Peyer's patch (tissue), 4 donors: ENCODE measurements at regions not wholly inside any gene's neighbourhood (a gene's known extent, or its start where the extent isn't known, plus 50 kb on each side); places are given as distances from the start of the nearest gene placed in this dataset.

Source experiments
- DNase-seq, 3 donors: peaks; one replicate each; pipeline ENCODE4 v3.0.0-alpha.2; 2017 to 2019
- H3K27ac ChIP-seq, 4 donors: fragments of 200-600 bp; sonication (generic); one replicate each; pipeline ENCODE4 v1.5.1; 2016 to 2019
- H3K27me3 ChIP-seq, 2 donors: fragments of 200-600 bp; sonication (generic); one replicate each; pipeline ENCODE4 v1.5.1; 2019
- H3K36me3 ChIP-seq, 3 donors: fragments of 200-600 bp; sonication (generic); one replicate each; pipeline ENCODE4 v1.5.1; 2016 to 2019
- H3K4me1 ChIP-seq, 4 donors: fragments of 200-600 bp; sonication (generic); one replicate each; pipeline ENCODE4 v1.5.1; 2016 to 2019
- H3K4me3 ChIP-seq, 4 donors: fragments of 200-600 bp; sonication (generic); 1 replicate in 3 of 4; 2 replicates in 1 of 4; pipeline ENCODE4 v1.5.1; 2016 to 2019; ENCODE audit warnings: mild to moderate bottlenecking in 1 of 4
- H3K9me3 ChIP-seq, 4 donors: fragments of 200-600 bp; sonication (generic); one replicate each; pipeline ENCODE4 v1.5.1; 2016 to 2019; ENCODE audit warnings: mild to moderate bottlenecking in 1 of 4
- CTCF ChIP-seq, 6 experiments: fragments of 450-650 bp in 4 of 6; fragments of 200-600 bp in 2 of 6; sonication (generic) in 1 of 6; IDR thresholded peaks; one replicate each; pipeline ENCODE4 v1.5.1; 2017 to 2019; ENCODE audit warnings: antibody characterized with exemption in 6 of 6, mild to moderate bottlenecking in 3 of 6, moderate library complexity in 1 of 6
- POLR2A ChIP-seq, 2 donors: fragments of 450-650 bp; IDR thresholded peaks; one replicate each; pipeline ENCODE4 v1.5.1; 2017; ENCODE audit warnings: antibody characterized with exemption in 2 of 2, mild to moderate bottlenecking in 2 of 2, moderate library complexity in 2 of 2

DNA sequence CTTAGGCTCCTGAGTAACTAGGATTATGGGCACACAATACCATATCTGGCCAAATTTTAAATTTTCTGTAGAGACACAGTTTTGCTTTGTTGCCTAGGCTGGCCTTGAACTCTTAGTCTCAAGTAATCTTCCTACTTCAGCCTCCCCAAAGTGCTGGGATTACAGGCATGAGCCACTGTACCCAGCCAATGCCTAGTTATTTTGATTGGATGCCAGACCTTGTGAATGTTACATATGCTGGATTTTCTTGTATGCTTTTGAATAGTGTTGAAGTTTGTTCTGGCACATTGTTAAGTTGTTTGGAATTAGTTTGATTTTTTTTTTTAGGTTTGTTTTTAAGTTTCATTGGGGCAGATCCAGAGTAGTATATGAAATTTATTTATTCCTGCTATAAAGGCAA is 110.7 kb upstream of the ANO5 start:
- no peak overlapping the region for H3K27ac ChIP-seq
- H3K36me3 ChIP-seq: no peaks in the 10 kb centered on the region
- H3K9me3 ChIP-seq: no peaks in the 10 kb centered on the region
- TF ChIP-seq POLR2A (IDR thresholded peaks at IDR 0.05) (no peak), CTCF (IDR thresholded peaks at IDR 0.05) (no peak)
- H3K27me3 ChIP-seq: no peaks in the 10 kb centered on the region
- DNase-seq: no peak
- H3K4me1 ChIP-seq: no peaks in the 10 kb centered on the region
- no peak overlapping the region for H3K4me3 ChIP-seq

- no peak for DNase-seq
- no peak overlapping the region for H3K27ac ChIP-seq
- no peaks in the 10 kb centered on the region for H3K9me3 ChIP-seq
- H3K36me3 ChIP-seq: no peaks in the 10 kb centered on the region
- H3K4me1 ChIP-seq: no peaks in the 10 kb centered on the region
- no peak overlapping the region for H3K4me3 ChIP-seq
- TF ChIP-seq POLR2A (IDR thresholded peaks at IDR 0.05): no peak
- H3K27me3 ChIP-seq: no peaks in the 10 kb centered on the region
These were observed 110.1 kb upstream of the ANO5 start for GRCh38 chr11:22082788-22083187.

DNA sequence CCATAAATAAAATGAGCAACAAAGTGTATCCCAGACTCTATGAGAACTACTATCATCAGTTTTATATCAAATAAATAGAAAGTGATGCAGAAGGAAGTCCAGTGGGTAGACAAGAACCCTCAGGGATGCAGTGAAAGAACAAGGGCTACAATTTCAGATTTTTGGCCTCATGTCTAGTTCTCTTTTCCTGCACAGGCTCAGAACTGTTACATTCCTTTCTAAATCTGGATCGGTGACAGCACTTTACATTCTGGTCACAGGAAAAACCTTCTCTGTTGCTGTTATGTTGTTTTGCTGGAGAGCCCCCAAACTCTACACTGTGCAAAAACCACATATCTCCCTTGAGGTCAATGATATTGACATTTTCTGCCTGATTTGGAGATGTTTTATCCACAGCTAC is 108.8 kb upstream of the ANO5 start:
- Histone ChIP-seq H3K9me3 (no peaks in the 10 kb centered on the region), H3K4me3 (no peak overlapping the region), H3K36me3 (no peaks in the 10 kb centered on the region), H3K4me1 (no peaks in the 10 kb centered on the region), H3K27ac (no peak overlapping the region), H3K27me3 (no peaks in the 10 kb centered on the region)
- no peak for DNase-seq
- no peak for TF ChIP-seq POLR2A (IDR thresholded peaks at IDR 0.05)
- no peak for TF ChIP-seq CTCF (IDR thresholded peaks at IDR 0.05)

DNA sequence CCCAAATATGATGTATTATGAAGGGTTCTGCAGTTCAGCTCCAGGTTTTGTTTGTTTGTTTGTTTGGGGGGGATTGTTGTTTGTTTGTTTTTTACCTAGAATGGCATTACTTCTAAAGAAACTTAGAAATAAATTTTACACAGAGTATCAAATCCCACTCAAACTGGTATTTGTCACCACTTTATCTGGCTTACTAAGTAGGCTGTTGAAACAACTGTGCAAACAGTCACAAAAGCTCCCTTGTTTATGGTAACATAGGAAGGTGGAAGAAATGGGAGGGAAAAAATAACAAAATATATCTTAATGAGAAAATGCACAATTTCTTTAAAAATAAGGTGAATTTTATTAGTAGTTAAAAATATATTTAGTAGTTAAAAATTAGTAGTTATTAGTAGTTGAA is 108.3 kb upstream of the ANO5 start:
- H3K27ac ChIP-seq: no peak overlapping the region

GRCh38 chr11:22089609-22090008 is 103.3 kb upstream of the ANO5 start:
- no peaks in the 10 kb centered on the region for H3K36me3 ChIP-seq
- TF ChIP-seq POLR2A (IDR thresholded peaks at IDR 0.05) (no peak), CTCF (IDR thresholded peaks at IDR 0.05) (no peak)
- H3K27me3 ChIP-seq: no peaks in the 10 kb centered on the region
- no peaks in the 10 kb centered on the region for H3K4me1 ChIP-seq
- H3K9me3 ChIP-seq: no peaks in the 10 kb centered on the region
- H3K27ac ChIP-seq: no peak overlapping the region
- no peak for DNase-seq
- no peak overlapping the region for H3K4me3 ChIP-seq

More for the DNA sequence above, 108.3 kb upstream of the ANO5 start:
- Histone ChIP-seq H3K27me3 (no peaks in the 10 kb centered on the region), H3K36me3 (no peaks in the 10 kb centered on the region), H3K4me3 (no peak overlapping the region), H3K9me3 (no peaks in the 10 kb centered on the region), H3K4me1 (no peaks in the 10 kb centered on the region)
- no peak for DNase-seq
- TF ChIP-seq POLR2A (IDR thresholded peaks at IDR 0.05): no peak

DNA sequence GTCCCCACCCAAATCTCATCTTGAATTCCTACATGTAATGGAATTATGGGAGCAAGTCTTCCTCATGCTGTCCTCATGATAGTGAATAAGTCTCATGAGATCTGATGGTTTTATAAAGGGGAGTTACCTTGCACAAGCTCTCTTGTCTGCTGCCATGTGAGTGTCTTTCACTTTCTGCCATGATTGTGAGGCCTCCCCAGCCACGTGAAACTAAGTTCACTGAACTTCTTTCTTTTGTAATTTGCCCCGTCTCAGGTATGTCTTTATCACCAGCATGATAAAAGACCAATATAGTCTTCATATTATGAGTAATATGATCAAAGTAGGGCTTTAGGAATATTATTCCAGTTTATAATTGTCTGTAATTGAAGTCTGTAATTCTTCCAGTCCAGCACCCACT is 86.3 kb upstream of the ANO5 start:
- DNase-seq: no peak

More for the DNA sequence above, 86.3 kb upstream of the ANO5 start:
- no peaks in the 10 kb centered on the region for H3K36me3 ChIP-seq
- no peak for TF ChIP-seq POLR2A (IDR thresholded peaks at IDR 0.05)
- TF ChIP-seq CTCF (IDR thresholded peaks at IDR 0.05): no peak
- H3K27ac ChIP-seq: no peak overlapping the region
- no peak overlapping the region for H3K4me3 ChIP-seq
- H3K27me3 ChIP-seq: no peaks in the 10 kb centered on the region
- H3K9me3 ChIP-seq: no peaks in the 10 kb centered on the region
- no peaks in the 10 kb centered on the region for H3K4me1 ChIP-seq
